Spleen (tissue), 7 donors: ENCODE measurements at regions not wholly inside any gene's neighbourhood (a gene's known extent, or its start where the extent isn't known, plus 50 kb on each side); places are given as distances from the start of the nearest gene placed in this dataset.

ENCODE experiments used
- CTCF ChIP-seq, 11 experiments: fragments of 200-600 bp in 7 of 11; fragments of 450-650 bp in 4 of 11; sonication (generic) in 4 of 11; IDR thresholded peaks in 8 of 11; conservative IDR thresholded peaks in 3 of 11; 1 replicate in 7 of 11; 2 replicates in 4 of 11; pipeline versions ENCODE4 v1.4.0 to v1.8.0; 2016 to 2021; ENCODE audit warnings: antibody characterized with exemption in 11 of 11, inconsistent platforms in 4 of 11, mild to moderate bottlenecking in 1 of 11
- POLR2AphosphoS5 ChIP-seq, 3 donors: sonication (generic); formaldehyde crosslinking; IDR thresholded peaks; one replicate each; pipeline ENCODE4 v1.5.1; 2017; ENCODE audit warnings: antibody characterized with exemption in 3 of 3
- donor health status: DM: no; HTN: no; CAD: no; lungs with moderate emphysema.
- donor health status: DM: no; HTN: no; CAD: no.
- donor health status: DM: no; HTN: no; CAD: no.

GRCh38 chr9:12538842-12539579, 154.2 kb upstream of the TYRP1 start:
- TF ChIP-seq CTCF (IDR thresholded peaks at IDR 0.05 in 8 of 11, conservative IDR thresholded peaks at IDR 0.05 in 3 of 11) (no peak), POLR2AphosphoS5 (IDR thresholded peaks at IDR 0.05) (no peak)
